Hepatocyte (in vitro differentiated cells): ENCODE measurements at regions not wholly inside any gene's neighbourhood (a gene's known extent, or its start where the extent isn't known, plus 50 kb on each side); places are given as distances from the start of the nearest gene placed in this dataset.

Experiments used
- DNase-seq: peaks from one replicate; pipeline ENCODE4 v3.0.0-alpha.2; 2016; ENCODE audit warnings: low spot score
- H2AFZ ChIP-seq: fragments of 200-600 bp; sonication (generic); 2 replicates; pipeline ENCODE4 v1.6.0; 2016; ENCODE audit warnings: antibody characterized with exemption, mild to moderate bottlenecking
- H3K27ac ChIP-seq: fragments of 200-600 bp; sonication (generic); 2 replicates; pipeline ENCODE4 v1.5.1; 2016; ENCODE audit warnings: mild to moderate bottlenecking
- H3K27me3 ChIP-seq: fragments of 200-600 bp; sonication (generic); 2 replicates; pipeline ENCODE4 v1.6.1; 2016
- H3K36me3 ChIP-seq: fragments of 200-600 bp; sonication (generic); replicated peaks from 2 replicates; pipeline ENCODE4 v1.5.1; 2016; ENCODE audit warnings: low read depth; ENCODE audit not compliant: insufficient read depth
- H3K4me1 ChIP-seq: fragments of 200-600 bp; sonication (generic); 2 replicates; pipeline ENCODE4 v1.5.1; 2016; ENCODE audit warnings: mild to moderate bottlenecking, moderate library complexity; ENCODE audit not compliant: insufficient read depth
- H3K4me2 ChIP-seq: fragments of 200-600 bp; sonication (generic); 2 replicates; pipeline ENCODE4 v1.6.0; 2016
- H3K4me3 ChIP-seq: fragments of 200-600 bp; sonication (generic); 2 replicates; pipeline ENCODE4 v1.5.1; 2016; ENCODE audit warnings: mild to moderate bottlenecking
- H3K79me2 ChIP-seq: fragments of 200-600 bp; sonication (generic); 2 replicates; pipeline ENCODE4 v1.6.0; 2017; ENCODE audit warnings: mild to moderate bottlenecking
- H3K9me2 ChIP-seq: fragments of 200-600 bp; sonication (generic); replicated peaks from 2 replicates; pipeline ENCODE4 v1.6.0; 2017; ENCODE audit warnings: mild to moderate bottlenecking; ENCODE audit not compliant: insufficient read depth
- H3K9me3 ChIP-seq: fragments of 200-600 bp; sonication (generic); 2 replicates; pipeline ENCODE4 v1.5.1; 2016; ENCODE audit warnings: low read depth, mild to moderate bottlenecking
- H4K20me1 ChIP-seq: fragments of 200-600 bp; sonication (generic); 2 replicates; pipeline ENCODE4 v1.6.0; 2016; ENCODE audit warnings: mild to moderate bottlenecking; ENCODE audit not compliant: insufficient read depth, poor library complexity, severe bottlenecking
- EZH2 ChIP-seq: fragments of 200-600 bp; sonication (generic); IDR thresholded peaks from 2 replicates; pipeline ENCODE4 v1.6.1; 2016; ENCODE audit warnings: antibody characterized with exemption, mild to moderate bottlenecking, borderline replicate concordance
- EZH2phosphoT487 ChIP-seq: fragments of 200-600 bp; sonication (generic); IDR thresholded peaks from one replicate; pipeline ENCODE4 v1.6.1; 2018; ENCODE audit warnings: antibody characterized with exemption, mild to moderate bottlenecking, low read depth, moderate library complexity; ENCODE audit not compliant: unreplicated experiment, severe bottlenecking
- WGBS: methylation state at CpG from one replicate; pipeline ENCODE4 v1.1.6; 2016; ENCODE audit warnings: low lambda C conversion rate; ENCODE audit errors: missing lambda C conversion rate; 5-methylcytosine and 5-hydroxymethylcytosine counted together
- TF ChIP-seq, protein P1 (sequence below): fragments of 200-600 bp; sonication (generic); IDR thresholded peaks from 2 replicates; pipeline ENCODE4 v1.5.1; 2016; ENCODE audit warnings: antibody characterized with exemption, mild to moderate bottlenecking; ENCODE audit not compliant: poor library complexity

DNA sequence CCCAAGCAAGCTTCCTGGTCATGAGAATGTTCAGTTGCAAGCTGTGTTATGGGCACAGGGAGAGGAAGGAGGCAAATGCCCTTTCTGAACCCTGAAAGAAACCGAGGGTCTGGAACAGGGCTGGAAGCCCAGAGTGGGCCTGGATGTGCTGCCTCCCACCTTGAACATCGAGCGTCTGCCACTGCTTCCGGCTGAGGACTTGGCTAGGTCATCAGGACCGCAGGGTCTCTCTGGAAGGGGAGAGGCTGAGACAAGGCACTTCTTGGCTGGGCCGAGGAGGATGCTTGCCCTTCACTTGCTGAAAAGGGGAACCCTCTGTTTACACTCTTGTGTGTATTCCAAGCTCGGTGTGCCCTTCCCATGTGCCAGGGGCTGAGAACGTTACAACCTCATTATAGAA lies 168.0 kb upstream of the C1orf174 start:
- TF ChIP-seq EZH2 (no peak), EZH2phosphoT487 (no peak)
- TF ChIP-seq, protein P1, sequence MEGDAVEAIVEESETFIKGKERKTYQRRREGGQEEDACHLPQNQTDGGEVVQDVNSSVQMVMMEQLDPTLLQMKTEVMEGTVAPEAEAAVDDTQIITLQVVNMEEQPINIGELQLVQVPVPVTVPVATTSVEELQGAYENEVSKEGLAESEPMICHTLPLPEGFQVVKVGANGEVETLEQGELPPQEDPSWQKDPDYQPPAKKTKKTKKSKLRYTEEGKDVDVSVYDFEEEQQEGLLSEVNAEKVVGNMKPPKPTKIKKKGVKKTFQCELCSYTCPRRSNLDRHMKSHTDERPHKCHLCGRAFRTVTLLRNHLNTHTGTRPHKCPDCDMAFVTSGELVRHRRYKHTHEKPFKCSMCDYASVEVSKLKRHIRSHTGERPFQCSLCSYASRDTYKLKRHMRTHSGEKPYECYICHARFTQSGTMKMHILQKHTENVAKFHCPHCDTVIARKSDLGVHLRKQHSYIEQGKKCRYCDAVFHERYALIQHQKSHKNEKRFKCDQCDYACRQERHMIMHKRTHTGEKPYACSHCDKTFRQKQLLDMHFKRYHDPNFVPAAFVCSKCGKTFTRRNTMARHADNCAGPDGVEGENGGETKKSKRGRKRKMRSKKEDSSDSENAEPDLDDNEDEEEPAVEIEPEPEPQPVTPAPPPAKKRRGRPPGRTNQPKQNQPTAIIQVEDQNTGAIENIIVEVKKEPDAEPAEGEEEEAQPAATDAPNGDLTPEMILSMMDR: no peak
- no peaks in the 10 kb centered on the region for H3K4me1 ChIP-seq
- no peak overlapping the region for H3K4me2 ChIP-seq
- no peaks in the 10 kb centered on the region for H3K79me2 ChIP-seq
- WGBS: 78% methylated on average over 8 of the region's 8 CpGs
- H2AFZ ChIP-seq: no peak overlapping the region
- no peak for DNase-seq
- no peaks in the 10 kb centered on the region for H3K36me3 ChIP-seq
- H3K27ac ChIP-seq: no peak overlapping the region
- H3K9me3 ChIP-seq: no peaks in the 10 kb centered on the region
- H3K4me3 ChIP-seq: no peak overlapping the region
- H4K20me1 ChIP-seq: no peaks in the 10 kb centered on the region
- H3K27me3 ChIP-seq: peaks cover 16% of the 10 kb centered on the region
- H3K9me2 ChIP-seq: no peaks in the 10 kb centered on the region

DNA sequence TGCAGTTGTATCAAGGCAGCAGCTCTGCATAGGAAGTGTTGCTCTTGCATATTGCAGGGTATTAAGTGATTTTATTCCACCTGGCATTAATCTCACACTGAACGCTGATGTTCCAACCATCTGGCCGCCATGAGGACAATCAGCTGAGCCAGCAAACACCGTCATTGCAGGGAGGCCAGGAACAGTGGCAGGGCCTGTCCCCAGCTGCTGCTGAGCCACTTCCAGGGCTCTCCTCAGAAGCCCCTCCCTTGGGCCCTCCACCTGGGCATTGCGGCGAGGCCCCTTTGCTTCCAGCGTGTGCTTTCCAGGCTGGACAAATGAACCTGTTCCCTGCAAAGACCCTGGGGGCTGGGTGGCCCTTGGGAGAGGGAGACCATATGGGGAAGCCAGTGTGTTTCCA lies 171.6 kb upstream of the C1orf174 start:
- Histone ChIP-seq H3K4me1 (no peaks in the 10 kb centered on the region), H3K36me3 (no peaks in the 10 kb centered on the region), H2AFZ (no peak overlapping the region), H3K79me2 (no peaks in the 10 kb centered on the region), H3K27ac (no peak overlapping the region), H4K20me1 (no peaks in the 10 kb centered on the region), H3K27me3 (peaks cover 16% of the 10 kb centered on the region), H3K9me3 (no peaks in the 10 kb centered on the region), H3K4me3 (no peak overlapping the region), H3K9me2 (no peaks in the 10 kb centered on the region), H3K4me2 (no peak overlapping the region)
- 78% methylated on average over 6 of the region's 6 CpGs for WGBS
- TF ChIP-seq EZH2: no peak
- no peak for TF ChIP-seq EZH2phosphoT487
- TF ChIP-seq, protein P1: no peak
- DNase-seq: no peak

DNA sequence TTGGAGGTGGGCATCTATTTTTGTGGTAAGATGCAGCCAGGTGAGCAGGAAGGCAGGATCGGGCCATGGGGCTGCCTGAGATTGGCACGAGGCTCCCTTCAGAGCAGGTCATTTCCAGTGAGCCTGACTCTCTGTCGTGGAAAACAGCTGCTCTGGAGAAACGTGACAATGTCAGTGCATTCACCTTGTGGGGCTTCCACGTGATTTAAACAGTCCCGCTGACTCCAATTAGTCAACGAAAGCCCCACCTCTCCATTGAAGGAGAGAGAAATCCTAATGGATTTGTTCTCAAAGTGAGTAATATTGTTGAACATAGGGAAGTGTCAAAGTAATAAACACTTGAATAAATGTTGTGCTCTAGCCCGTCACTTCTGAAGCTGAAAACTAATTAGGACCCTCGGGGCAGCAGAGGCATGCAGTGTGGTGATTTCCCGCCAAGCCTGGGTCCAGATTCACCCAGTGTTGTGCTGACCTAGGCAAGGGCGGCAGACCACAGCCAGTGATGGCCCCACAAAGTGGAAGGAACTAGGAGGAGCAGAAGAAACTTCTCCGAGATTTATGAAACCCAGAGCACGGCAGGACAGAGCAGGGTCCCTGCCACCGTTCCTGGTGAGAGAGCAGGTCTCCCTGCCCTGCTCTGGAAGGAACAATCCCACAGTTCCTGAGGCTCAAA lies 172.5 kb upstream of the C1orf174 start:
- Histone ChIP-seq H3K4me1 (no peaks in the 10 kb centered on the region), H2AFZ (no peak overlapping the region), H3K79me2 (no peaks in the 10 kb centered on the region), H3K36me3 (no peaks in the 10 kb centered on the region), H3K4me3 (no peak overlapping the region), H3K9me3 (no peaks in the 10 kb centered on the region), H3K27me3 (peaks cover 16% of the 10 kb centered on the region), H3K4me2 (no peak overlapping the region), H4K20me1 (no peaks in the 10 kb centered on the region), H3K9me2 (no peaks in the 10 kb centered on the region), H3K27ac (no peak overlapping the region)
- 72% methylated on average over 14 of the region's 14 CpGs for WGBS
- no peak for TF ChIP-seq EZH2
- TF ChIP-seq, protein P1: no peak
- TF ChIP-seq EZH2phosphoT487: no peak
- DNase-seq: no peak
